ENCODE measurements at regions not wholly inside any gene's neighbourhood (a gene's known extent, or its start where the extent isn't known, plus 50 kb on each side); places are given as distances from the start of the nearest gene placed in this dataset.

DNA sequence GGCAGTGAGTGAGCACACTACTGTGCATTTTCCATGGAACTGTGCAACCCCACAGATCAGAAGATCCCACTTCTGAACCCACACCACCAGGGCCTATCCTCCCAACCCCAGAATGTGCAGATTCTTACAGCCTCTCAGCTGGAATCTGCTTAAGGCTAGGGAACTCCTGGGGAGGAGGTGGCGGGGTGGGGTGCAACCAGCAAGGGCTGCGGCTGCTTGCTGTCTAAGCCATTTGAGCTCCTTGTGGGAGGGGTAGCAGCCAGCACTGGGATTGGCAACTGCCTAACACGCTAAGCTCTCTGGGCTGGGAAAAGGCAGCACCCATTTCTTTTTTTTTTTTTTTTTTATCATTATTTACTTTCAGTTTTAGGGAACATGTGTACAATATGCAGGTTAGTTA lies 353.3 kb downstream of the RAB28 start:
- no peak for FAIRE-seq
- H3K27me3 ChIP-seq (ENCODE audit: control insufficient read depth, extremely low read depth, insufficient read depth, low read length) = no peaks in the 10 kb centered on the region
- no peak overlapping the region for H2AFZ ChIP-seq (ENCODE audit: control insufficient read depth, low read length)
- H4K20me1 ChIP-seq (ENCODE audit: control insufficient read depth, extremely low read depth, insufficient read depth, low read length) = no peaks in the 10 kb centered on the region
- no peaks in the 10 kb centered on the region for H3K79me2 ChIP-seq (ENCODE audit: control insufficient read depth, insufficient read depth, low read length)
- H3K4me2 ChIP-seq (ENCODE audit: control insufficient read depth, extremely low read depth, insufficient read depth, low read depth, low read length) = no peak overlapping the region
- H3K4me3 ChIP-seq (ENCODE audit: control insufficient read depth in 2 of 3, extremely low read depth in 1 of 3, insufficient read depth in 2 of 3, low read depth in 1 of 3, low read length in 3 of 3) = no peak overlapping the region
- no peaks in the 10 kb centered on the region for H3K36me3 ChIP-seq (ENCODE audit: control insufficient read depth in 2 of 2, extremely low read depth in 1 of 2, insufficient read depth in 2 of 2, low read length in 2 of 2)
- no peaks in the 10 kb centered on the region for H3K9me1 ChIP-seq (ENCODE audit: control insufficient read depth, extremely low read depth, insufficient read depth, low read length)
- dilution Hi-C loops (cut with MboI; ENCODE audit: extremely low pct_ligation_motif_present, low sequenced_read_pairs) = no loop called here
- H3K9ac ChIP-seq (ENCODE audit: control insufficient read depth, extremely low read depth, insufficient read depth, low read length) = no peak overlapping the region
- H3K9me3 ChIP-seq (ENCODE audit: control insufficient read depth, low read depth, low read length) = peaks cover 2% of the 10 kb centered on the region
- no peak for DNase-seq (ENCODE audit: low read depth, low spot score)
- H3K4me1 ChIP-seq (ENCODE audit: control insufficient read depth, extremely low read depth, insufficient read depth, low read length) = no peaks in the 10 kb centered on the region
- H3K27ac ChIP-seq (ENCODE audit: control insufficient read depth, insufficient read depth, low read length) = no peak overlapping the region
- TF ChIP-seq, protein P1, sequence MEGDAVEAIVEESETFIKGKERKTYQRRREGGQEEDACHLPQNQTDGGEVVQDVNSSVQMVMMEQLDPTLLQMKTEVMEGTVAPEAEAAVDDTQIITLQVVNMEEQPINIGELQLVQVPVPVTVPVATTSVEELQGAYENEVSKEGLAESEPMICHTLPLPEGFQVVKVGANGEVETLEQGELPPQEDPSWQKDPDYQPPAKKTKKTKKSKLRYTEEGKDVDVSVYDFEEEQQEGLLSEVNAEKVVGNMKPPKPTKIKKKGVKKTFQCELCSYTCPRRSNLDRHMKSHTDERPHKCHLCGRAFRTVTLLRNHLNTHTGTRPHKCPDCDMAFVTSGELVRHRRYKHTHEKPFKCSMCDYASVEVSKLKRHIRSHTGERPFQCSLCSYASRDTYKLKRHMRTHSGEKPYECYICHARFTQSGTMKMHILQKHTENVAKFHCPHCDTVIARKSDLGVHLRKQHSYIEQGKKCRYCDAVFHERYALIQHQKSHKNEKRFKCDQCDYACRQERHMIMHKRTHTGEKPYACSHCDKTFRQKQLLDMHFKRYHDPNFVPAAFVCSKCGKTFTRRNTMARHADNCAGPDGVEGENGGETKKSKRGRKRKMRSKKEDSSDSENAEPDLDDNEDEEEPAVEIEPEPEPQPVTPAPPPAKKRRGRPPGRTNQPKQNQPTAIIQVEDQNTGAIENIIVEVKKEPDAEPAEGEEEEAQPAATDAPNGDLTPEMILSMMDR (optimal IDR thresholded peaks at IDR 0.05 in 1 of 3, IDR thresholded peaks at IDR 0.05 in 1 of 3, conservative IDR thresholded peaks at IDR 0.05 in 1 of 3; ENCODE audit: extremely low read depth in 1 of 3, insufficient read depth in 2 of 3, low read length in 3 of 3) = no peak
- no peak for TF ChIP-seq EZH2 (IDR thresholded peaks at IDR 0.05; ENCODE audit: low read length)

DNA sequence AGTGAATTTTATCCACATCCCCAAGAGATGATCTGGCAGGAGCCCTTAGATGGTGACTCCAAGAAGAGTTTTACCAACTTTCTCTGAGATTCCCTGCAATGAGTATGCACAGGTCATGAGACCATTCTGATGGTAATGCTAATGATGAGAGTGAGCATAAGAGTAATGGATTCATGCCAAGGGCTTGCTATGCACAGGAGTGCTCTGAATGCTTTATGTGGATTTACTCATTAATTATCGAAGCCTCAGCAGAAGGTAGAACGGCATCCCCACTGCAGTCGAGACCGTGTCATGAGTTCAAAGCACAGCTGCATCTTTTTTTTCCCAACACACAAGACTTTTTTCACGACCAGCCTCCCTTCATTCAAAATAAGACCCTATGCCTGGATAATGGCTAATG lies 355.0 kb downstream of the RAB28 start:
- dilution Hi-C loops (cut with MboI; ENCODE audit: extremely low pct_ligation_motif_present, low sequenced_read_pairs) = no loop called here
- Histone ChIP-seq H2AFZ (ENCODE audit: control insufficient read depth, low read length) (no peak overlapping the region), H3K79me2 (ENCODE audit: control insufficient read depth, insufficient read depth, low read length) (no peaks in the 10 kb centered on the region), H3K4me3 (ENCODE audit: control insufficient read depth in 2 of 3, extremely low read depth in 1 of 3, insufficient read depth in 2 of 3, low read depth in 1 of 3, low read length in 3 of 3) (no peak overlapping the region), H3K4me2 (ENCODE audit: control insufficient read depth, extremely low read depth, insufficient read depth, low read depth, low read length) (no peak overlapping the region), H3K9ac (ENCODE audit: control insufficient read depth, extremely low read depth, insufficient read depth, low read length) (no peak overlapping the region), H3K9me1 (ENCODE audit: control insufficient read depth, extremely low read depth, insufficient read depth, low read length) (no peaks in the 10 kb centered on the region), H3K27me3 (ENCODE audit: control insufficient read depth, extremely low read depth, insufficient read depth, low read length) (no peaks in the 10 kb centered on the region), H3K9me3 (ENCODE audit: control insufficient read depth, low read depth, low read length) (peaks cover 2% of the 10 kb centered on the region), H4K20me1 (ENCODE audit: control insufficient read depth, extremely low read depth, insufficient read depth, low read length) (no peaks in the 10 kb centered on the region), H3K4me1 (ENCODE audit: control insufficient read depth, extremely low read depth, insufficient read depth, low read length) (no peaks in the 10 kb centered on the region), H3K27ac (ENCODE audit: control insufficient read depth, insufficient read depth, low read length) (no peak overlapping the region), H3K36me3 (ENCODE audit: control insufficient read depth in 2 of 2, extremely low read depth in 1 of 2, insufficient read depth in 2 of 2, low read length in 2 of 2) (no peaks in the 10 kb centered on the region)
- DNase-seq (ENCODE audit: low read depth, low spot score) = no peak
- TF ChIP-seq EZH2 (IDR thresholded peaks at IDR 0.05; ENCODE audit: low read length) = no peak
- TF ChIP-seq, protein P1 (optimal IDR thresholded peaks at IDR 0.05 in 1 of 3, IDR thresholded peaks at IDR 0.05 in 1 of 3, conservative IDR thresholded peaks at IDR 0.05 in 1 of 3; ENCODE audit: extremely low read depth in 1 of 3, insufficient read depth in 2 of 3, low read length in 3 of 3) = no peak
- no peak for FAIRE-seq

Measured in keratinocyte (primary cell).